ENCODE measurements at regions not wholly inside any gene's neighbourhood (a gene's known extent, or its start where the extent isn't known, plus 50 kb on each side); places are given as distances from the start of the nearest gene placed in this dataset.

DNA sequence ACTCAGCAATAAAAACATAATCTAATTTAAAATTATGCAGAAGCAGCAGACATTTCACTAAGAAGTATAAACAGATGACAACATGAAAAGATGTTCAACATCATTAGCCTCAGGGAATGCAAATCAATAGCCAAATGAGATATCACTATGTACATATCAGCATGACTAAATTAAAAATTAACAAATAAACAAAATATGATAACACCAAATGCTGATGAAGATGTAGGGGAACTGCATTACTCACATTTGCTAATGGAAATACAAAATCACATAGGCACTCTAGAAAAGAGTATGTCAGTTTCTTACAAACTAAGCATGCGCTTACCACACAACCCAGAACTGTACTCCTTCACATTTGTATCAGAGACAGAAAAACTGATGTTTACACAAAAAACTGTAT, 487.2 kb upstream of the REG3G start:
- TF ChIP-seq ZNF184 (tag by site-specific recombination; IDR thresholded peaks at IDR 0.05): no peak
- TF ChIP-seq, protein P1, sequence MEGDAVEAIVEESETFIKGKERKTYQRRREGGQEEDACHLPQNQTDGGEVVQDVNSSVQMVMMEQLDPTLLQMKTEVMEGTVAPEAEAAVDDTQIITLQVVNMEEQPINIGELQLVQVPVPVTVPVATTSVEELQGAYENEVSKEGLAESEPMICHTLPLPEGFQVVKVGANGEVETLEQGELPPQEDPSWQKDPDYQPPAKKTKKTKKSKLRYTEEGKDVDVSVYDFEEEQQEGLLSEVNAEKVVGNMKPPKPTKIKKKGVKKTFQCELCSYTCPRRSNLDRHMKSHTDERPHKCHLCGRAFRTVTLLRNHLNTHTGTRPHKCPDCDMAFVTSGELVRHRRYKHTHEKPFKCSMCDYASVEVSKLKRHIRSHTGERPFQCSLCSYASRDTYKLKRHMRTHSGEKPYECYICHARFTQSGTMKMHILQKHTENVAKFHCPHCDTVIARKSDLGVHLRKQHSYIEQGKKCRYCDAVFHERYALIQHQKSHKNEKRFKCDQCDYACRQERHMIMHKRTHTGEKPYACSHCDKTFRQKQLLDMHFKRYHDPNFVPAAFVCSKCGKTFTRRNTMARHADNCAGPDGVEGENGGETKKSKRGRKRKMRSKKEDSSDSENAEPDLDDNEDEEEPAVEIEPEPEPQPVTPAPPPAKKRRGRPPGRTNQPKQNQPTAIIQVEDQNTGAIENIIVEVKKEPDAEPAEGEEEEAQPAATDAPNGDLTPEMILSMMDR (tag by site-specific recombination; IDR thresholded peaks at IDR 0.05): no peak
- TF ChIP-seq, protein P2, sequence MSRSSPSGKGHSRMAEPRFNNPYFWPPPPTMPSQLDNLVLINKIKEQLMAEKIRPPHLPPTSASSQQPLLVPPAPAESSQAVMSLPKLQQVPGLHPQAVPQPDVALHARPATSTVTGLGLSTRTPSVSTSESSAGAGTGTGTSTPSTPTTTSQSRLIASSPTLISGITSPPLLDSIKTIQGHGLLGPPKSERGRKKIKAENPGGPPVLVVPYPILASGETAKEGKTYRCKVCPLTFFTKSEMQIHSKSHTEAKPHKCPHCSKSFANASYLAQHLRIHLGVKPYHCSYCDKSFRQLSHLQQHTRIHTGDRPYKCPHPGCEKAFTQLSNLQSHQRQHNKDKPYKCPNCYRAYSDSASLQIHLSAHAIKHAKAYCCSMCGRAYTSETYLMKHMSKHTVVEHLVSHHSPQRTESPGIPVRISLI (tag by site-specific recombination; IDR thresholded peaks at IDR 0.05): no peak
- TF ChIP-seq, protein P3, sequence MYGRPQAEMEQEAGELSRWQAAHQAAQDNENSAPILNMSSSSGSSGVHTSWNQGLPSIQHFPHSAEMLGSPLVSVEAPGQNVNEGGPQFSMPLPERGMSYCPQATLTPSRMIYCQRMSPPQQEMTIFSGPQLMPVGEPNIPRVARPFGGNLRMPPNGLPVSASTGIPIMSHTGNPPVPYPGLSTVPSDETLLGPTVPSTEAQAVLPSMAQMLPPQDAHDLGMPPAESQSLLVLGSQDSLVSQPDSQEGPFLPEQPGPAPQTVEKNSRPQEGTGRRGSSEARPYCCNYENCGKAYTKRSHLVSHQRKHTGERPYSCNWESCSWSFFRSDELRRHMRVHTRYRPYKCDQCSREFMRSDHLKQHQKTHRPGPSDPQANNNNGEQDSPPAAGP (tag by site-specific recombination; IDR thresholded peaks at IDR 0.05): no peak
- TF ChIP-seq, protein P4, sequence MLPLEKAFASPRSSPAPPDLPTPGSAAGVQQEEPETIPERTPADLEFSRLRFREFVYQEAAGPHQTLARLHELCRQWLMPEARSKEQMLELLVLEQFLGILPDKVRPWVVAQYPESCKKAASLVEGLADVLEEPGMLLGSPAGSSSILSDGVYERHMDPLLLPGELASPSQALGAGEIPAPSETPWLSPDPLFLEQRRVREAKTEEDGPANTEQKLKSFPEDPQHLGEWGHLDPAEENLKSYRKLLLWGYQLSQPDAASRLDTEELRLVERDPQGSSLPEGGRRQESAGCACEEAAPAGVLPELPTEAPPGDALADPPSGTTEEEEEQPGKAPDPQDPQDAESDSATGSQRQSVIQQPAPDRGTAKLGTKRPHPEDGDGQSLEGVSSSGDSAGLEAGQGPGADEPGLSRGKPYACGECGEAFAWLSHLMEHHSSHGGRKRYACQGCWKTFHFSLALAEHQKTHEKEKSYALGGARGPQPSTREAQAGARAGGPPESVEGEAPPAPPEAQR (tag by site-specific recombination; IDR thresholded peaks at IDR 0.05): no peak

Data from HEK293 (cell line).